H9 (cell line): ENCODE measurements at regions not wholly inside any gene's neighbourhood (a gene's known extent, or its start where the extent isn't known, plus 50 kb on each side); places are given as distances from the start of the nearest gene placed in this dataset.

ENCODE experiments used
- DNase-seq: peaks from one replicate; pipeline ENCODE4 v3.0.0-alpha.2; 2017
- H2AFZ ChIP-seq: one replicate; pipeline ENCODE4 v1.6.1; 2013; ENCODE audit warnings: mild to moderate bottlenecking, low read length, control low read depth, moderate library complexity
- H2AK5ac ChIP-seq: 2 replicates; pipeline ENCODE4 v1.6.1; 2013; ENCODE audit warnings: low read length, control low read depth, mixed read lengths; ENCODE audit not compliant: insufficient read length
- H2BK120ac ChIP-seq: one replicate; pipeline ENCODE4 v1.6.1; 2013; ENCODE audit warnings: low read depth, mild to moderate bottlenecking, low read length, control low read depth, inconsistent platforms; ENCODE audit not compliant: poor library complexity, severe bottlenecking
- H2BK12ac ChIP-seq: 2 replicates; pipeline ENCODE4 v1.6.1; 2013; ENCODE audit warnings: low read length, control low read depth, mixed read lengths, low read depth; ENCODE audit not compliant: insufficient read length
- H2BK15ac ChIP-seq: 2 replicates; pipeline ENCODE4 v1.6.1; 2013; ENCODE audit warnings: low read depth, low read length, control low read depth
- H2BK20ac ChIP-seq: one replicate; pipeline ENCODE4 v1.6.1; 2013; ENCODE audit warnings: low read depth, mild to moderate bottlenecking, low read length, control low read depth, inconsistent platforms; ENCODE audit not compliant: poor library complexity, severe bottlenecking
- H2BK5ac ChIP-seq: 2 replicates; pipeline ENCODE4 v1.6.1; 2013; ENCODE audit warnings: low read length, control low read depth, mixed read lengths; ENCODE audit not compliant: insufficient read length
- H3K14ac ChIP-seq: 2 replicates; pipeline ENCODE4 v1.6.1; 2013; ENCODE audit warnings: low read length, control low read depth; ENCODE audit not compliant: insufficient read depth
- H3K18ac ChIP-seq: 2 replicates; pipeline ENCODE4 v1.6.1; 2013; ENCODE audit warnings: low read depth, mild to moderate bottlenecking, mixed read lengths, low read length, control low read depth; ENCODE audit not compliant: insufficient read length
- H3K23ac ChIP-seq: 2 replicates; pipeline ENCODE4 v1.6.1; 2013; ENCODE audit warnings: low read length, control low read depth, mixed read lengths, low read depth; ENCODE audit not compliant: insufficient read length
- H3K23me2 ChIP-seq: 2 replicates; pipeline ENCODE4 v1.6.1; 2013; ENCODE audit warnings: low read depth, mild to moderate bottlenecking, mixed read lengths, low read length, control low read depth; ENCODE audit not compliant: insufficient read length, poor library complexity, severe bottlenecking
- H3K27ac ChIP-seq: 2 replicates; pipeline ENCODE4 v1.5.1; 2013; ENCODE audit warnings: low read length, control low read depth, mixed read lengths, low read depth; ENCODE audit not compliant: insufficient read length
- H3K27me3 ChIP-seq: 2 replicates; pipeline ENCODE4 v1.6.1; 2013; ENCODE audit warnings: low read length, control low read depth, inconsistent platforms; ENCODE audit not compliant: insufficient read depth
- H3K4ac ChIP-seq: 2 replicates; pipeline ENCODE4 v1.6.1; 2013; ENCODE audit warnings: low read depth, mild to moderate bottlenecking, control low read depth, inconsistent platforms, low read length, moderate library complexity
- H3K4me1 ChIP-seq: 2 replicates; pipeline ENCODE4 v1.6.1; 2013; ENCODE audit warnings: low read length, control low read depth, inconsistent platforms; ENCODE audit not compliant: insufficient read depth
- H3K4me2 ChIP-seq: 2 replicates; pipeline ENCODE4 v1.6.1; 2013; ENCODE audit warnings: low read length, control low read depth, mixed read lengths; ENCODE audit not compliant: insufficient read length, insufficient read depth
- H3K56ac ChIP-seq: 2 replicates; pipeline ENCODE4 v1.6.1; 2013; ENCODE audit warnings: low read depth, mild to moderate bottlenecking, mixed read lengths, low read length, control low read depth; ENCODE audit not compliant: insufficient read length
- H3K79me1 ChIP-seq: 2 replicates; pipeline ENCODE4 v1.6.1; 2013; ENCODE audit warnings: low read depth, mild to moderate bottlenecking, moderate library complexity, low read length, control low read depth, inconsistent platforms; ENCODE audit not compliant: insufficient read depth, poor library complexity, severe bottlenecking
- H3K79me2 ChIP-seq: 2 replicates; pipeline ENCODE4 v1.6.1; 2013; ENCODE audit warnings: low read length, control low read depth, inconsistent platforms; ENCODE audit not compliant: insufficient read depth
- H3K9ac ChIP-seq: 2 replicates; pipeline ENCODE4 v1.6.1; 2013; ENCODE audit warnings: low read length, control low read depth, mixed read lengths; ENCODE audit not compliant: insufficient read length; ENCODE audit errors: extremely low read depth
- H3K9me3 ChIP-seq: one replicate; pipeline ENCODE4 v1.6.1; 2013; ENCODE audit warnings: low read depth, low read length, inconsistent platforms; ENCODE audit not compliant: control insufficient read depth
- H3T11ph ChIP-seq: one replicate; pipeline ENCODE4 v1.6.1; 2013; ENCODE audit warnings: mild to moderate bottlenecking, low read length, control low read depth, inconsistent platforms
- H4K20me1 ChIP-seq: one replicate; pipeline ENCODE4 v1.6.1; 2013; ENCODE audit not compliant: control insufficient read depth, insufficient read length, insufficient read depth
- H4K5ac ChIP-seq: 2 replicates; pipeline ENCODE4 v1.6.1; 2013; ENCODE audit warnings: low read depth, mild to moderate bottlenecking, mixed read lengths, low read length, control low read depth; ENCODE audit not compliant: insufficient read length
- H4K8ac ChIP-seq: replicated peaks from 2 replicates; pipeline ENCODE4 v1.6.1; 2013; ENCODE audit warnings: low read length, control low read depth, mixed read lengths, low read depth; ENCODE audit not compliant: insufficient read length
- H4K91ac ChIP-seq: 2 replicates; pipeline ENCODE4 v1.6.1; 2013; ENCODE audit warnings: low read depth, mild to moderate bottlenecking, moderate library complexity, mixed read lengths, low read length, control low read depth; ENCODE audit not compliant: insufficient read length
- H3K27ac Mint-ChIP-seq, 3 experiments: 2 replicates in 2 of 3; 3 replicates in 1 of 3; pipeline ENCODE4 v1.8.0; 2020 to 2021; ENCODE audit warnings: mixed read lengths in 3 of 3, mild to moderate bottlenecking in 1 of 3, moderate library complexity in 1 of 3
- H3K27me3 Mint-ChIP-seq: 2 replicates; pipeline ENCODE4 v1.8.0; 2021; ENCODE audit warnings: low read depth, mild to moderate bottlenecking, moderate library complexity, mixed read lengths
- H3K36me3 Mint-ChIP-seq, 3 experiments: 2 replicates in 2 of 3; 3 replicates in 1 of 3; pipeline ENCODE4 v1.8.0; 2020 to 2021; ENCODE audit warnings: low read depth in 3 of 3, mixed read lengths in 3 of 3; ENCODE audit not compliant: insufficient read depth in 1 of 3
- H3K4me1 Mint-ChIP-seq, 2 experiments: 2 replicates each; pipeline ENCODE4 v1.8.0; 2020; ENCODE audit warnings: mixed read lengths in 2 of 2
- H3K4me3 Mint-ChIP-seq, 2 experiments: 2 replicates in 1 of 2; 3 replicates in 1 of 2; pipeline ENCODE4 v1.8.0; 2020 to 2021; ENCODE audit warnings: mild to moderate bottlenecking in 2 of 2, mixed read lengths in 2 of 2, moderate library complexity in 1 of 2
- H3K9me3 Mint-ChIP-seq, 2 experiments: 2 replicates in 1 of 2; 3 replicates in 1 of 2; pipeline ENCODE4 v1.8.0; 2020; ENCODE audit warnings: mild to moderate bottlenecking in 2 of 2, mixed read lengths in 2 of 2, moderate library complexity in 1 of 2
- CTCF ChIP-seq: fragments of 200-600 bp; sonication (generic); conservative IDR thresholded peaks from 3 replicates; pipeline ENCODE4 v1.8.0; 2021; ENCODE audit warnings: antibody characterized with exemption, mild to moderate bottlenecking
- WGBS: extraction: QIAGEN DNeasy Blood & Tissue Kit; methylation state at CpG from one replicate; pipeline ENCODE4 v1.1.7; 2013; ENCODE audit warnings: missing lambda C conversion rate, low lambda C conversion rate, mixed read lengths; ENCODE audit not compliant: insufficient read length; ENCODE audit errors: extremely low coverage; 5-methylcytosine and 5-hydroxymethylcytosine counted together

DNA sequence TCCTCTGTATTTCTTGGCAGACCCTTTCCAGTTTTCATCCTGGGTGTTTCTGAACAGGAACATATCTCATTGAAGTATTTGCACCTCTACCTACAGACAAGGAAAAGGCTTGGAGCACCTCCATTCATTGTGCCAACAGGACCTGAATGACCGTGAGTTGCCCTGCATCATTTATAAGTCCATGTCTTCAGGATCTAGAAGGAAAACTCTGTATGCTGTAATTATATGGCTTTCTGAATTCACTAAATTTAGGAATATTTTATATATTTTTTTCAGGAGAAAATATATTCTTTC, 402.3 kb upstream of the SLC14A2 start:
- no peak overlapping the region for H2BK15ac ChIP-seq
- Mint-ChIP-seq H3K4me1 (peaks cover 0 to 2% of the 10 kb centered on the region in 2 experiments; a peak in 1 of 4 replicates), H3K36me3 (no peaks in the 10 kb centered on the region), H3K27ac (no peak overlapping the region), H3K27me3 (no peaks in the 10 kb centered on the region), H3K4me3 (no peak overlapping the region), H3K9me3 (peaks cover 4% of the 10 kb centered on the region in 2 experiments; a peak in 3 of 5 replicates)
- H3K27ac ChIP-seq: no peak overlapping the region
- no peak overlapping the region for H2BK120ac ChIP-seq
- no peaks in the 10 kb centered on the region for H3K23me2 ChIP-seq
- no peak overlapping the region for H3K9ac ChIP-seq
- H3K4ac ChIP-seq: no peak overlapping the region
- H3K4me1 ChIP-seq: no peaks in the 10 kb centered on the region
- H3K56ac ChIP-seq: no peak overlapping the region
- no peak overlapping the region for H2BK20ac ChIP-seq
- H3K18ac ChIP-seq: no peak overlapping the region
- H4K91ac ChIP-seq: no peak overlapping the region
- no peak for DNase-seq
- no peak overlapping the region for H3K14ac ChIP-seq
- WGBS: no CpG with 5 or more reads among the region's 1 CpG
- H4K5ac ChIP-seq: no peak overlapping the region
- no peaks in the 10 kb centered on the region for H4K20me1 ChIP-seq
- no peak overlapping the region for H2AK5ac ChIP-seq
- no peak overlapping the region for H3T11ph ChIP-seq
- H3K79me1 ChIP-seq: no peaks in the 10 kb centered on the region
- no peak overlapping the region for H2AFZ ChIP-seq
- H2BK5ac ChIP-seq: no peak overlapping the region
- no peak overlapping the region for H3K4me2 ChIP-seq
- no peak overlapping the region for H4K8ac ChIP-seq
- no peak overlapping the region for H2BK12ac ChIP-seq
- H3K79me2 ChIP-seq: no peaks in the 10 kb centered on the region
- TF ChIP-seq CTCF: peak; percentile 8; the same call in 1 of the 3 replicates
- no peak overlapping the region for H3K23ac ChIP-seq
- H3K27me3 ChIP-seq: no peaks in the 10 kb centered on the region
- H3K9me3 ChIP-seq: no peaks in the 10 kb centered on the region
